SK-N-MC (cell line): ENCODE measurements at regions not wholly inside any gene's neighbourhood (a gene's known extent, or its start where the extent isn't known, plus 50 kb on each side); places are given as distances from the start of the nearest gene placed in this dataset.

Experiments
- EZH2 ChIP-seq: fragments of 200-600 bp; sonication (generic); IDR thresholded peaks from one replicate; pipeline ENCODE4 v1.6.1; 2017; ENCODE audit warnings: antibody characterized with exemption
- FOXP2 ChIP-seq: optimal IDR thresholded peaks from 2 replicates; pipeline ENCODE3; 2011; ENCODE audit warnings: mild to moderate bottlenecking, moderate library complexity; ENCODE audit not compliant: insufficient read depth; ENCODE audit errors: extremely low read length, control extremely low read depth
- POLR2AphosphoS5 ChIP-seq: IDR thresholded peaks from 2 replicates; pipeline ENCODE4 v1.6.1; 2012; ENCODE audit warnings: mild to moderate bottlenecking, low read depth, low read length, borderline replicate concordance

- TF ChIP-seq EZH2: no peak
- TF ChIP-seq POLR2AphosphoS5: no peak
- TF ChIP-seq FOXP2: no peak
Observed at GRCh38 chr20:47887477-47888080, 102.3 kb upstream of the SULF2 start.
